Peyer's patch (tissue), 4 donors: ENCODE measurements at regions not wholly inside any gene's neighbourhood (a gene's known extent, or its start where the extent isn't known, plus 50 kb on each side); places are given as distances from the start of the nearest gene placed in this dataset.

ENCODE experiments used
- CTCF ChIP-seq, 6 experiments: fragments of 450-650 bp in 4 of 6; fragments of 200-600 bp in 2 of 6; sonication (generic) in 1 of 6; IDR thresholded peaks; one replicate each; pipeline ENCODE4 v1.5.1; 2017 to 2019; ENCODE audit warnings: antibody characterized with exemption in 6 of 6, mild to moderate bottlenecking in 3 of 6, moderate library complexity in 1 of 6
- POLR2A ChIP-seq, 2 donors: fragments of 450-650 bp; IDR thresholded peaks; one replicate each; pipeline ENCODE4 v1.5.1; 2017; ENCODE audit warnings: antibody characterized with exemption in 2 of 2, mild to moderate bottlenecking in 2 of 2, moderate library complexity in 2 of 2

GRCh38 chr1:188170935-188171334 lies 1342.2 kb downstream of the PLA2G4A start:
- TF ChIP-seq POLR2A (IDR thresholded peaks at IDR 0.05) = no peak
- TF ChIP-seq CTCF (IDR thresholded peaks at IDR 0.05) = no peak
